ENCODE measurements at regions not wholly inside any gene's neighbourhood (a gene's known extent, or its start where the extent isn't known, plus 50 kb on each side); places are given as distances from the start of the nearest gene placed in this dataset.
"Not testable (repeated sequence)": the region's sequence is repeated elsewhere in the genome, so short reads cannot be mapped to it uniquely, and the experiment has no call there.

GRCh38 chr3:3962867-3963266, 163.6 kb downstream of the LRRN1 start:
- not testable (repeated sequence) for TF ChIP-seq CTCF, POLR2A, EP300 (IDR thresholded peaks at IDR 0.05)

Data from tibial nerve (tissue), 4 donors.